Chondrocyte (in vitro differentiated cells): ENCODE measurements at regions not wholly inside any gene's neighbourhood (a gene's known extent, or its start where the extent isn't known, plus 50 kb on each side); places are given as distances from the start of the nearest gene placed in this dataset.

Experiments used
- DNase-seq: peaks from one replicate; pipeline ENCODE4 v3.0.0; 2021; ENCODE audit warnings: mixed read lengths, low spot score
- H3K27ac Mint-ChIP-seq: one replicate; pipeline ENCODE4 v1.8.0; 2021; ENCODE audit warnings: mild to moderate bottlenecking, moderate library complexity, mixed read lengths; ENCODE audit not compliant: unreplicated experiment
- H3K27me3 Mint-ChIP-seq: 2 replicates; pipeline ENCODE4 v1.8.0; 2021; ENCODE audit warnings: low read depth, mixed read lengths
- H3K36me3 Mint-ChIP-seq: 2 replicates; pipeline ENCODE4 v1.8.0; 2021; ENCODE audit warnings: low read depth, mixed read lengths
- H3K4me1 Mint-ChIP-seq: 2 replicates; pipeline ENCODE4 v1.8.0; 2021; ENCODE audit warnings: low read depth, mild to moderate bottlenecking, mixed read lengths
- H3K4me3 Mint-ChIP-seq: one replicate; pipeline ENCODE4 v1.8.0; 2021; ENCODE audit warnings: mild to moderate bottlenecking, moderate library complexity, mixed read lengths; ENCODE audit not compliant: unreplicated experiment
- H3K9me3 Mint-ChIP-seq: 2 replicates; pipeline ENCODE4 v1.8.0; 2021; ENCODE audit warnings: low read depth, mixed read lengths
- CTCF ChIP-seq: fragments of 200-600 bp; sonication (generic); IDR thresholded peaks from 2 replicates; pipeline ENCODE4 v1.5.0; 2021; ENCODE audit warnings: antibody characterized with exemption, mild to moderate bottlenecking, moderate library complexity

- no peak for DNase-seq
- no peak overlapping the region for H3K27ac Mint-ChIP-seq
- no peaks in the 10 kb centered on the region for H3K9me3 Mint-ChIP-seq
- H3K4me1 Mint-ChIP-seq = peaks cover 7% of the 10 kb centered on the region
- no peaks in the 10 kb centered on the region for H3K36me3 Mint-ChIP-seq
- peaks cover 28% of the 10 kb centered on the region for H3K27me3 Mint-ChIP-seq
- no peak overlapping the region for H3K4me3 Mint-ChIP-seq
- TF ChIP-seq CTCF = no peak
These were observed 66.5 kb downstream of the SOWAHC start for GRCh38 chr2:109680523-109681297.

- Mint-ChIP-seq H3K4me1 (peaks cover 10% of the 10 kb centered on the region), H3K36me3 (no peaks in the 10 kb centered on the region), H3K9me3 (no peaks in the 10 kb centered on the region), H3K4me3 (no peak overlapping the region), H3K27me3 (peaks cover 19% of the 10 kb centered on the region), H3K27ac (no peak overlapping the region)
- TF ChIP-seq CTCF = no peak
- DNase-seq = no peak
These were observed 67.6 kb downstream of the SOWAHC start for GRCh38 chr2:109681633-109682380.

- Mint-ChIP-seq H3K27ac (no peak overlapping the region), H3K9me3 (no peaks in the 10 kb centered on the region)
These were observed 69.3 kb downstream of the SOWAHC start for GRCh38 chr2:109683452-109683851.

GRCh38 chr2:109685453-109685852 lies 71.3 kb downstream of the SOWAHC start:
- Mint-ChIP-seq H3K27ac (no peak overlapping the region), H3K4me3 (no peak overlapping the region), H3K9me3 (no peaks in the 10 kb centered on the region), H3K4me1 (peaks cover 11% of the 10 kb centered on the region), H3K27me3 (no peaks in the 10 kb centered on the region), H3K36me3 (no peaks in the 10 kb centered on the region)
- TF ChIP-seq CTCF = no peak
- DNase-seq = no peak

More at GRCh38 chr2:109683452-109683851, 69.3 kb downstream of the SOWAHC start:
- TF ChIP-seq CTCF = no peak
- DNase-seq = no peak
- Mint-ChIP-seq H3K36me3 (no peaks in the 10 kb centered on the region), H3K4me3 (no peak overlapping the region), H3K27me3 (peaks cover 3% of the 10 kb centered on the region), H3K4me1 (peaks cover 15% of the 10 kb centered on the region)

- no peaks in the 10 kb centered on the region for H3K36me3 Mint-ChIP-seq
These were observed 72.8 kb downstream of the SOWAHC start for GRCh38 chr2:109686921-109687320.

More at GRCh38 chr2:109686921-109687320, 72.8 kb downstream of the SOWAHC start:
- H3K27ac Mint-ChIP-seq = no peak overlapping the region
- no peaks in the 10 kb centered on the region for H3K9me3 Mint-ChIP-seq
- H3K27me3 Mint-ChIP-seq = no peaks in the 10 kb centered on the region
- H3K4me3 Mint-ChIP-seq = no peak overlapping the region
- DNase-seq = no peak
- no peak for TF ChIP-seq CTCF
- peaks cover 14% of the 10 kb centered on the region for H3K4me1 Mint-ChIP-seq
